MM.1S (cell line): ENCODE measurements at regions not wholly inside any gene's neighbourhood (a gene's known extent, or its start where the extent isn't known, plus 50 kb on each side); places are given as distances from the start of the nearest gene placed in this dataset.

Experiments used
- DNase-seq: peaks from one replicate; pipeline ENCODE4 v3.0.0-alpha.2; 2015
- H2AFZ ChIP-seq: fragments of 300-600 bp; sonication (generic); 2 replicates; pipeline ENCODE4 v1.6.0; 2016; ENCODE audit warnings: antibody characterized with exemption, low read length
- H3F3A ChIP-seq: fragments of 300-600 bp; sonication (generic); 2 replicates; pipeline ENCODE4 v1.6.1; 2016; ENCODE audit warnings: mild to moderate bottlenecking, antibody characterized with exemption, low read length, moderate library complexity, mixed read lengths; ENCODE audit not compliant: insufficient read depth
- H3K27ac ChIP-seq: fragments of 300-600 bp; sonication (generic); 2 replicates; pipeline ENCODE4 v1.5.1; 2016; ENCODE audit warnings: mild to moderate bottlenecking, low read length
- H3K27me3 ChIP-seq: fragments of 300-600 bp; sonication (generic); replicated peaks from 2 replicates; pipeline ENCODE4 v1.6.0; 2016; ENCODE audit warnings: low read length; ENCODE audit not compliant: insufficient read depth
- H3K36me3 ChIP-seq: fragments of 300-600 bp; sonication (generic); replicated peaks from 2 replicates; pipeline ENCODE4 v1.6.1; 2016; ENCODE audit warnings: mild to moderate bottlenecking, low read length, mixed read lengths; ENCODE audit not compliant: insufficient read depth
- H3K4me1 ChIP-seq: fragments of 300-600 bp; sonication (generic); 2 replicates; pipeline ENCODE4 v1.6.1; 2016; ENCODE audit warnings: low read length, mixed read lengths
- H3K4me2 ChIP-seq: fragments of 300-600 bp; sonication (generic); 2 replicates; pipeline ENCODE4 v1.6.0; 2016; ENCODE audit warnings: low read depth, low read length
- H3K4me3 ChIP-seq: fragments of 300-600 bp; sonication (generic); 2 replicates; pipeline ENCODE4 v1.5.1; 2016; ENCODE audit warnings: low read length, mixed read lengths
- H3K79me2 ChIP-seq: fragments of 300-600 bp; sonication (generic); 2 replicates; pipeline ENCODE4 v1.6.1; 2016; ENCODE audit warnings: mixed run types, low read length, mixed read lengths
- H3K9ac ChIP-seq: fragments of 300-600 bp; sonication (generic); 2 replicates; pipeline ENCODE4 v1.6.1; 2016; ENCODE audit warnings: low read length, mixed read lengths
- H3K9me2 ChIP-seq: fragments of 300-600 bp; sonication (generic); replicated peaks from 2 replicates; pipeline ENCODE4 v1.6.1; 2016; ENCODE audit warnings: mild to moderate bottlenecking, low read length, mixed read lengths; ENCODE audit not compliant: insufficient read depth
- H3K9me3 ChIP-seq: fragments of 300-600 bp; sonication (generic); replicated peaks from 2 replicates; pipeline ENCODE4 v1.6.1; 2016; ENCODE audit warnings: mild to moderate bottlenecking, low read length, mixed read lengths; ENCODE audit not compliant: insufficient read depth
- H4K20me1 ChIP-seq: fragments of 300-600 bp; sonication (generic); 2 replicates; pipeline ENCODE4 v1.6.1; 2016; ENCODE audit warnings: mild to moderate bottlenecking, low read length, moderate library complexity, mixed read lengths; ENCODE audit not compliant: insufficient read depth
- EZH2 ChIP-seq: fragments of 300-600 bp; sonication (generic); optimal IDR thresholded peaks from 2 replicates; pipeline ENCODE3; 2017; ENCODE audit warnings: low read depth, mild to moderate bottlenecking, antibody characterized with exemption, low read length, mixed read lengths
- EZH2phosphoT487 ChIP-seq: fragments of 300-600 bp; sonication (generic); IDR thresholded peaks from 2 replicates; pipeline ENCODE4 v1.6.1; 2018; ENCODE audit warnings: antibody characterized with exemption, low read length
- TF ChIP-seq, protein P1 (sequence below): fragments of 300-600 bp; sonication (generic); IDR thresholded peaks from 2 replicates; pipeline ENCODE4 v1.5.1; 2016; ENCODE audit warnings: antibody characterized with exemption, low read length, mixed read lengths

DNA sequence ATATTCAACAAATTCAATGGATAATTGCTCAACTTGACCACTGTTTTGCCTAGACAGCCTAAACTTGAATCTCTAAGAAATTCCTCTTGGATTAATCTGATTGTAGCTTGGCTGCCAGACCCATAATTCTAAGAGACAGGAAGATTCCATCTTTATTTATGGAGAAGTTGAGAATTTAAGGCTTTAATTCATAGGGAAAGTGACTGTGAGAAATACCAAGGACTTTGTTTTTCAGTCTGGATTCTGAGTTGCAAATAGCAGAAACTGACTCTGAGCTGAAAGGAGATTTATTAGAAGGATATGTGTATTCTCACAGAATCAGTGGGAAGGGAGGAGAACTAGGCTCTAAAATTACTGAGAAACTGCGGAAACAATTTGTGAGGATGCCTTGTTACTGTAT is 195.7 kb downstream of the OXSM start:
- no peaks in the 10 kb centered on the region for H3F3A ChIP-seq
- no peak overlapping the region for H2AFZ ChIP-seq
- no peak overlapping the region for H3K9ac ChIP-seq
- no peak overlapping the region for H3K27ac ChIP-seq
- no peaks in the 10 kb centered on the region for H4K20me1 ChIP-seq
- H3K9me3 ChIP-seq = no peaks in the 10 kb centered on the region
- H3K36me3 ChIP-seq = no peaks in the 10 kb centered on the region
- H3K4me1 ChIP-seq = no peaks in the 10 kb centered on the region
- no peaks in the 10 kb centered on the region for H3K79me2 ChIP-seq
- H3K27me3 ChIP-seq = no peaks in the 10 kb centered on the region
- TF ChIP-seq, protein P1, sequence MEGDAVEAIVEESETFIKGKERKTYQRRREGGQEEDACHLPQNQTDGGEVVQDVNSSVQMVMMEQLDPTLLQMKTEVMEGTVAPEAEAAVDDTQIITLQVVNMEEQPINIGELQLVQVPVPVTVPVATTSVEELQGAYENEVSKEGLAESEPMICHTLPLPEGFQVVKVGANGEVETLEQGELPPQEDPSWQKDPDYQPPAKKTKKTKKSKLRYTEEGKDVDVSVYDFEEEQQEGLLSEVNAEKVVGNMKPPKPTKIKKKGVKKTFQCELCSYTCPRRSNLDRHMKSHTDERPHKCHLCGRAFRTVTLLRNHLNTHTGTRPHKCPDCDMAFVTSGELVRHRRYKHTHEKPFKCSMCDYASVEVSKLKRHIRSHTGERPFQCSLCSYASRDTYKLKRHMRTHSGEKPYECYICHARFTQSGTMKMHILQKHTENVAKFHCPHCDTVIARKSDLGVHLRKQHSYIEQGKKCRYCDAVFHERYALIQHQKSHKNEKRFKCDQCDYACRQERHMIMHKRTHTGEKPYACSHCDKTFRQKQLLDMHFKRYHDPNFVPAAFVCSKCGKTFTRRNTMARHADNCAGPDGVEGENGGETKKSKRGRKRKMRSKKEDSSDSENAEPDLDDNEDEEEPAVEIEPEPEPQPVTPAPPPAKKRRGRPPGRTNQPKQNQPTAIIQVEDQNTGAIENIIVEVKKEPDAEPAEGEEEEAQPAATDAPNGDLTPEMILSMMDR = no peak
- TF ChIP-seq EZH2phosphoT487 (no peak), EZH2 (no peak)
- no peak for DNase-seq
- no peaks in the 10 kb centered on the region for H3K9me2 ChIP-seq
- no peak overlapping the region for H3K4me2 ChIP-seq
- H3K4me3 ChIP-seq = no peak overlapping the region

- H3K27me3 ChIP-seq = no peaks in the 10 kb centered on the region
- H3K4me1 ChIP-seq = no peaks in the 10 kb centered on the region
- no peaks in the 10 kb centered on the region for H3K36me3 ChIP-seq
- no peak for DNase-seq
- no peak overlapping the region for H3K4me2 ChIP-seq
- H3K79me2 ChIP-seq = no peaks in the 10 kb centered on the region
- H3K27ac ChIP-seq = no peak overlapping the region
- H4K20me1 ChIP-seq = no peaks in the 10 kb centered on the region
- H3K9me3 ChIP-seq = no peaks in the 10 kb centered on the region
- H3F3A ChIP-seq = no peaks in the 10 kb centered on the region
- H2AFZ ChIP-seq = no peak overlapping the region
- no peaks in the 10 kb centered on the region for H3K9me2 ChIP-seq
- H3K9ac ChIP-seq = no peak overlapping the region
- TF ChIP-seq, protein P1 = no peak
- no peak for TF ChIP-seq EZH2phosphoT487
- TF ChIP-seq EZH2 = no peak
- no peak overlapping the region for H3K4me3 ChIP-seq
Observed at GRCh38 chr3:25992606-25993005, 202.7 kb downstream of the OXSM start.

DNA sequence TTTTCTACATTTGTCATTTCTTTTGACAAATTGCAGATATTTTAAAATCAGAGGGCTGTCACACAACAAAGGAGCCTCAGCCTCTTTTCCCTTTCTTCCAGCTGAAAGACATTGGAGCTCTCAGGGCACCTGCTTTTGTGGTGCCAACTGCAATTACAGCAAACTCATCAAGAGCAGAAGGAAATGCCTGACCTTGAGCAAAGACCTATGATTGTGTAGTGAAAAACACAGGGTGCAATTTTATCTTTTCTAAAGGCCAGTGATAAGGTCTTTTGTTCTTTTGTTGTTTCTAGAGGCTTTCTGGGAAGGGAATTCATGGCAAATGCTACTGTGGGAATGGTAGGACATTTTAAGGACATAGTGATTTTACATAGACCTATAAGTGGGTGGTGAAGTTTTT is 214.3 kb downstream of the OXSM start:
- no peak overlapping the region for H3K4me2 ChIP-seq
- no peak for DNase-seq
- TF ChIP-seq EZH2 (no peak), EZH2phosphoT487 (no peak)
- TF ChIP-seq, protein P1 = no peak

GRCh38 chr3:26011276-26011675 is 221.4 kb downstream of the OXSM start:
- H3F3A ChIP-seq = no peaks in the 10 kb centered on the region

More for the DNA sequence above, 214.3 kb downstream of the OXSM start:
- Histone ChIP-seq H3K9ac (no peak overlapping the region), H4K20me1 (no peaks in the 10 kb centered on the region), H3K79me2 (no peaks in the 10 kb centered on the region), H2AFZ (no peak overlapping the region), H3K36me3 (no peaks in the 10 kb centered on the region), H3K9me2 (no peaks in the 10 kb centered on the region), H3K4me1 (no peaks in the 10 kb centered on the region), H3K27ac (no peak overlapping the region), H3K9me3 (no peaks in the 10 kb centered on the region), H3K4me3 (no peak overlapping the region), H3F3A (no peaks in the 10 kb centered on the region), H3K27me3 (no peaks in the 10 kb centered on the region)

More at GRCh38 chr3:26011276-26011675, 221.4 kb downstream of the OXSM start:
- Histone ChIP-seq H3K4me1 (no peaks in the 10 kb centered on the region), H3K27me3 (no peaks in the 10 kb centered on the region), H3K9me3 (no peaks in the 10 kb centered on the region), H3K9ac (no peak overlapping the region), H3K9me2 (no peaks in the 10 kb centered on the region), H4K20me1 (no peaks in the 10 kb centered on the region), H3K79me2 (no peaks in the 10 kb centered on the region), H3K4me2 (no peak overlapping the region), H2AFZ (no peak overlapping the region), H3K4me3 (no peak overlapping the region), H3K36me3 (no peaks in the 10 kb centered on the region), H3K27ac (no peak overlapping the region)
- TF ChIP-seq EZH2 (no peak), EZH2phosphoT487 (no peak)
- TF ChIP-seq, protein P1 = no peak
- DNase-seq = no peak
